ENCODE measurements at regions not wholly inside any gene's neighbourhood (a gene's known extent, or its start where the extent isn't known, plus 50 kb on each side); places are given as distances from the start of the nearest gene placed in this dataset.

GRCh38 chr16:25317732-25318316 is 60.2 kb upstream of the ZKSCAN2 start:
- H3K36me3 Mint-ChIP-seq: peaks cover 17% of the 10 kb centered on the region
- ChIA-PET CTCF (no interaction called here), POLR2A (interaction anchor here (0.7 kb wide), 1 partner anchor 226 kb away, joined by 3 read pairs; no protein-coding TSS in a partner anchor)
- H3K4me1 Mint-ChIP-seq: peaks cover 7% of the 10 kb centered on the region
- peak; percentile 52; the same call in 1 of the 2 replicates for ATAC-seq
- 0 out of 2 replicates have a peak, but pooled peaks cover under 1% of the 10 kb centered on the region for H3K27me3 Mint-ChIP-seq (ENCODE audit: low read depth)
- TF ChIP-seq ZNF138 (CRISPR knock-in tag; conservative IDR thresholded peaks at IDR 0.05) (no peak), IRF1 (CRISPR knock-in tag; IDR thresholded peaks at IDR 0.05) (no peak), ZNF532 (CRISPR knock-in tag; IDR thresholded peaks at IDR 0.05; ENCODE audit: borderline replicate concordance) (no peak), ZNF423 (CRISPR knock-in tag; IDR thresholded peaks at IDR 0.05) (no peak), CBFB (CRISPR knock-in tag; IDR thresholded peaks at IDR 0.05; ENCODE audit: low read depth) (no peak), SOX15 (CRISPR knock-in tag; IDR thresholded peaks at IDR 0.05) (no peak), AR (CRISPR knock-in tag; IDR thresholded peaks at IDR 0.05) (no peak), NFATC4 (CRISPR knock-in tag; IDR thresholded peaks at IDR 0.05) (no peak), E2F4 (CRISPR knock-in tag; IDR thresholded peaks at IDR 0.05; ENCODE audit: borderline replicate concordance, low read depth) (no peak), ZNF121 (CRISPR knock-in tag; IDR thresholded peaks at IDR 0.05) (no peak), CDX4 (CRISPR knock-in tag; IDR thresholded peaks at IDR 0.05; ENCODE audit: borderline replicate concordance) (no peak), NR3C1 (CRISPR knock-in tag; conservative IDR thresholded peaks at IDR 0.05; ENCODE audit: low read depth) (no peak)
- H3K27ac Mint-ChIP-seq: no peak overlapping the region
- DNase-seq (ENCODE audit: low spot score): no peak
- H3K4me3 Mint-ChIP-seq: no peak overlapping the region
- H3K9me3 Mint-ChIP-seq: peaks cover 38% of the 10 kb centered on the region

- Mint-ChIP-seq H3K36me3 (peaks cover 23% of the 10 kb centered on the region), H3K4me3 (no peak overlapping the region), H3K27me3 (ENCODE audit: low read depth) (no peaks in the 10 kb centered on the region; the same call in 1 of the 2 replicates), H3K27ac (no peak overlapping the region), H3K9me3 (peaks cover 41% of the 10 kb centered on the region), H3K4me1 (no peaks in the 10 kb centered on the region)
- DNase-seq (ENCODE audit: low spot score) (no peak), ATAC-seq (no peak)
- ChIA-PET CTCF (no interaction called here), POLR2A (interaction anchor here (0.6 kb wide), 1 partner anchor 1438 kb away, joined by 5 read pairs; no protein-coding TSS in a partner anchor)
- no peak for TF ChIP-seq AFF4 (CRISPR knock-in tag; IDR thresholded peaks at IDR 0.05; ENCODE audit: borderline replicate concordance)
- TF ChIP-seq ZNF121 (CRISPR knock-in tag; IDR thresholded peaks at IDR 0.05): no peak
- no peak for TF ChIP-seq HMGA2 (CRISPR knock-in tag; IDR thresholded peaks at IDR 0.05)
- no peak for TF ChIP-seq NFE2L1 (CRISPR knock-in tag; IDR thresholded peaks at IDR 0.05)
- TF ChIP-seq ZBTB43 (CRISPR knock-in tag; IDR thresholded peaks at IDR 0.05): no peak
- no peak for TF ChIP-seq E2F5 (CRISPR knock-in tag; IDR thresholded peaks at IDR 0.05)
- TF ChIP-seq NR3C1 (CRISPR knock-in tag; conservative IDR thresholded peaks at IDR 0.05; ENCODE audit: low read depth): no peak
Measured at GRCh38 chr16:25311950-25312349, 54.3 kb upstream of the ZKSCAN2 start.

Measured in WTC11 (cell line).